Left renal pelvis (tissue), 4 donors: ENCODE measurements at regions not wholly inside any gene's neighbourhood (a gene's known extent, or its start where the extent isn't known, plus 50 kb on each side); places are given as distances from the start of the nearest gene placed in this dataset.

Source experiments
- DNase-seq, 4 donors: peaks; one replicate each; pipeline ENCODE4 v3.0.0-alpha.2; 2013; ENCODE audit warnings: low read depth in 4 of 4, low spot score in 3 of 4

- no peak for DNase-seq
Observed at GRCh38 chr12:109648521-109648920, 65.1 kb upstream of the FAM222A start.

GRCh38 chr12:109650808-109651207, 62.8 kb upstream of the FAM222A start:
- DNase-seq: no peak

GRCh38 chr12:109651596-109651995, 62.0 kb upstream of the FAM222A start:
- DNase-seq: no peak

- DNase-seq: no peak
Observed at GRCh38 chr12:109652233-109652976, 61.2 kb upstream of the FAM222A start.

- DNase-seq: no peak
Observed at GRCh38 chr12:109652977-109653264, 60.7 kb upstream of the FAM222A start.

- peak in 1 of 4 donors; percentile 39 for DNase-seq
Observed at GRCh38 chr12:109653890-109654289, 59.7 kb upstream of the FAM222A start.

- DNase-seq: no peak
Observed at GRCh38 chr12:109654357-109654756, 59.3 kb upstream of the FAM222A start.

- no peak for DNase-seq
Observed at GRCh38 chr12:109655578-109655977, 58.0 kb upstream of the FAM222A start.

GRCh38 chr12:109656743-109657142, 56.9 kb upstream of the FAM222A start:
- no peak for DNase-seq

- no peak for DNase-seq
Observed at GRCh38 chr12:109663795-109664194, 49.8 kb upstream of the FAM222A start.
